Activated T-helper 17 cell treated with anti-CD3 and anti-CD28 coated beads, Interleukin-2, amount 50 U/mL, for 72 hours (primary cell): ENCODE measurements at regions not wholly inside any gene's neighbourhood (a gene's known extent, or its start where the extent isn't known, plus 50 kb on each side); places are given as distances from the start of the nearest gene placed in this dataset.
"Not testable (repeated sequence)": the region's sequence is repeated elsewhere in the genome, so short reads cannot be mapped to it uniquely, and the experiment has no call there.

Experiments used
- ATAC-seq: fragments of 150-1000 bp; cut with Tn5 transposase; replicated peaks from 2 replicates; pipeline ENCODE4 v1.10.0; 2021; ENCODE audit warnings: mild to moderate bottlenecking, moderate library complexity
- H3K27ac Mint-ChIP-seq: one replicate; pipeline ENCODE4 v1.8.0; 2022; ENCODE audit warnings: mixed read lengths
- H3K27me3 Mint-ChIP-seq: one replicate; pipeline ENCODE4 v1.8.0; 2022; ENCODE audit warnings: mixed read lengths
- H3K36me3 Mint-ChIP-seq: one replicate; pipeline ENCODE4 v1.8.0; 2022; ENCODE audit warnings: low read depth, mild to moderate bottlenecking, mixed read lengths
- H3K4me1 Mint-ChIP-seq: one replicate; pipeline ENCODE4 v1.8.0; 2022; ENCODE audit warnings: mixed read lengths
- H3K4me3 Mint-ChIP-seq: one replicate; pipeline ENCODE4 v1.8.0; 2022; ENCODE audit warnings: mild to moderate bottlenecking, mixed read lengths
- H3K9me3 Mint-ChIP-seq: one replicate; pipeline ENCODE4 v1.8.0; 2022; ENCODE audit warnings: mixed read lengths

- no peak for ATAC-seq
- Mint-ChIP-seq H3K36me3 (no peaks in the 10 kb centered on the region), H3K4me1 (peaks cover 39% of the 10 kb centered on the region), H3K4me3 (peak overlapping the region; percentile 74), H3K27ac (peak overlapping the region; percentile 96), H3K9me3 (no peaks in the 10 kb centered on the region), H3K27me3 (no peaks in the 10 kb centered on the region)
Measured at GRCh38 chr4:105061731-105062130, 84.9 kb upstream of the TET2 start.

- no peaks in the 10 kb centered on the region for H3K27me3 Mint-ChIP-seq
- H3K36me3 Mint-ChIP-seq = no peaks in the 10 kb centered on the region
- H3K4me1 Mint-ChIP-seq = peaks cover 5% of the 10 kb centered on the region
- H3K9me3 Mint-ChIP-seq = no peaks in the 10 kb centered on the region
- no peak for ATAC-seq
- no peak overlapping the region for H3K4me3 Mint-ChIP-seq
- H3K27ac Mint-ChIP-seq = no peak overlapping the region
Measured at GRCh38 chr4:105066401-105066800, 80.3 kb upstream of the TET2 start.

GRCh38 chr4:105067431-105067830 lies 79.2 kb upstream of the TET2 start:
- no peak overlapping the region for H3K4me3 Mint-ChIP-seq
- ATAC-seq = no peak
- H3K27ac Mint-ChIP-seq = no peak overlapping the region
- no peaks in the 10 kb centered on the region for H3K4me1 Mint-ChIP-seq
- no peaks in the 10 kb centered on the region for H3K27me3 Mint-ChIP-seq
- H3K36me3 Mint-ChIP-seq = no peaks in the 10 kb centered on the region
- H3K9me3 Mint-ChIP-seq = no peaks in the 10 kb centered on the region

- Mint-ChIP-seq H3K4me1 (no peaks in the 10 kb centered on the region), H3K36me3 (no peaks in the 10 kb centered on the region), H3K4me3 (no peak overlapping the region), H3K9me3 (no peaks in the 10 kb centered on the region), H3K27me3 (no peaks in the 10 kb centered on the region), H3K27ac (no peak overlapping the region)
- ATAC-seq = no peak
Measured at GRCh38 chr4:105067946-105068345, 78.7 kb upstream of the TET2 start.

- H3K36me3 Mint-ChIP-seq = no peaks in the 10 kb centered on the region
- no peak overlapping the region for H3K27ac Mint-ChIP-seq
- H3K27me3 Mint-ChIP-seq = no peaks in the 10 kb centered on the region
- H3K4me3 Mint-ChIP-seq = no peak overlapping the region
- H3K4me1 Mint-ChIP-seq = no peaks in the 10 kb centered on the region
- no peak for ATAC-seq
- H3K9me3 Mint-ChIP-seq = no peaks in the 10 kb centered on the region
Measured at GRCh38 chr4:105068516-105068915, 78.2 kb upstream of the TET2 start.

GRCh38 chr4:105072095-105072494 lies 74.6 kb upstream of the TET2 start:
- not testable (repeated sequence) for H3K36me3 Mint-ChIP-seq, H3K27me3 Mint-ChIP-seq, ATAC-seq, H3K4me1 Mint-ChIP-seq, H3K9me3 Mint-ChIP-seq, H3K27ac Mint-ChIP-seq, H3K4me3 Mint-ChIP-seq

- H3K27me3 Mint-ChIP-seq = no peaks in the 10 kb centered on the region
- no peaks in the 10 kb centered on the region for H3K4me1 Mint-ChIP-seq
- no peaks in the 10 kb centered on the region for H3K9me3 Mint-ChIP-seq
- no peaks in the 10 kb centered on the region for H3K36me3 Mint-ChIP-seq
- no peak overlapping the region for H3K4me3 Mint-ChIP-seq
- no peak for ATAC-seq
- H3K27ac Mint-ChIP-seq = no peak overlapping the region
Measured at GRCh38 chr4:105074097-105074496, 72.6 kb upstream of the TET2 start.

- H3K4me1 Mint-ChIP-seq = no peaks in the 10 kb centered on the region
- no peak overlapping the region for H3K4me3 Mint-ChIP-seq
- no peaks in the 10 kb centered on the region for H3K27me3 Mint-ChIP-seq
- H3K9me3 Mint-ChIP-seq = no peaks in the 10 kb centered on the region
- no peak overlapping the region for H3K27ac Mint-ChIP-seq
- ATAC-seq = no peak
- no peaks in the 10 kb centered on the region for H3K36me3 Mint-ChIP-seq
Measured at GRCh38 chr4:105075045-105075444, 71.6 kb upstream of the TET2 start.

- H3K4me1 Mint-ChIP-seq = no peaks in the 10 kb centered on the region
Measured at GRCh38 chr4:105088110-105088879, 58.4 kb upstream of the TET2 start.

GRCh38 chr4:105092356-105092755 lies 54.3 kb upstream of the TET2 start:
- H3K27me3 Mint-ChIP-seq = peaks cover 3% of the 10 kb centered on the region
- ATAC-seq = no peak
- H3K36me3 Mint-ChIP-seq = no peaks in the 10 kb centered on the region
- no peak overlapping the region for H3K4me3 Mint-ChIP-seq
- no peak overlapping the region for H3K27ac Mint-ChIP-seq
- H3K4me1 Mint-ChIP-seq = no peaks in the 10 kb centered on the region
- peaks cover 25% of the 10 kb centered on the region for H3K9me3 Mint-ChIP-seq

More at GRCh38 chr4:105088110-105088879, 58.4 kb upstream of the TET2 start:
- H3K4me3 Mint-ChIP-seq = no peak overlapping the region
- H3K27ac Mint-ChIP-seq = no peak overlapping the region
- H3K36me3 Mint-ChIP-seq = no peaks in the 10 kb centered on the region
- peaks cover 23% of the 10 kb centered on the region for H3K9me3 Mint-ChIP-seq
- ATAC-seq = no peak
- H3K27me3 Mint-ChIP-seq = peaks cover 7% of the 10 kb centered on the region

- H3K27me3 Mint-ChIP-seq = peaks cover 3% of the 10 kb centered on the region
- ATAC-seq = no peak
- no peaks in the 10 kb centered on the region for H3K4me1 Mint-ChIP-seq
Measured at GRCh38 chr4:105092768-105093167, 53.9 kb upstream of the TET2 start.

GRCh38 chr4:105093975-105094374 lies 52.7 kb upstream of the TET2 start:
- no peak overlapping the region for H3K4me3 Mint-ChIP-seq
- peak; percentile 34 for ATAC-seq
- peaks cover 6% of the 10 kb centered on the region for H3K27me3 Mint-ChIP-seq
- H3K9me3 Mint-ChIP-seq = peaks cover 37% of the 10 kb centered on the region
- peaks cover 3% of the 10 kb centered on the region for H3K4me1 Mint-ChIP-seq
- no peaks in the 10 kb centered on the region for H3K36me3 Mint-ChIP-seq
- H3K27ac Mint-ChIP-seq = no peak overlapping the region

More at GRCh38 chr4:105092768-105093167, 53.9 kb upstream of the TET2 start:
- no peak overlapping the region for H3K4me3 Mint-ChIP-seq
- H3K9me3 Mint-ChIP-seq = peaks cover 26% of the 10 kb centered on the region
- H3K36me3 Mint-ChIP-seq = no peaks in the 10 kb centered on the region
- H3K27ac Mint-ChIP-seq = no peak overlapping the region
